GM19467 (cell line): ENCODE measurements at regions not wholly inside any gene's neighbourhood (a gene's known extent, or its start where the extent isn't known, plus 50 kb on each side); places are given as distances from the start of the nearest gene placed in this dataset.

Source experiments
- ATAC-seq: cut with Tn5 transposase; IDR thresholded peaks from one replicate; pipeline ENCODE4 v1.9.1; 2021; ENCODE audit warnings: mild to moderate bottlenecking, moderate library complexity; ENCODE audit not compliant: unreplicated experiment

DNA sequence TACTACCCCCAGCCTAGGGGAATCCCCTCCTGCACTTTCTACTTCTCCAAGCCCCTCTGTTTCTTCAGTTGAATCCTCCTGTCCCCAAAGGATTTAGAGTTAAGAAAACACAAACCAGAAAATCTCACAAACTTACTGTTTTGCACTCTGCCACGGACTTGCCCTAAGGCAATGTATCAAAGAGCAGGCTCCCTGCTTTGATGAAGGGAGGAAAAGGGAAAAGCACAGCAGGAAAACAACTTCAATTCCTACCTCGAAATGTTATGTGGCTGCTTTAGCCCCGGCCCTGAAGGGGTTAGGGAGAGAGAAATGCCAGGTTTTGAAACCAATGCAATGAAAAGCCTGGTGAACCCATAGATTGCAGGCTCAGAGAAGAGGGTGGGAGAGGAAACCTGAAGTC is 254.7 kb downstream of the MAN2A1 start:
- ATAC-seq = no peak

- ATAC-seq = no peak
Measured at GRCh38 chr5:109945097-109945678, 255.5 kb downstream of the MAN2A1 start.

DNA sequence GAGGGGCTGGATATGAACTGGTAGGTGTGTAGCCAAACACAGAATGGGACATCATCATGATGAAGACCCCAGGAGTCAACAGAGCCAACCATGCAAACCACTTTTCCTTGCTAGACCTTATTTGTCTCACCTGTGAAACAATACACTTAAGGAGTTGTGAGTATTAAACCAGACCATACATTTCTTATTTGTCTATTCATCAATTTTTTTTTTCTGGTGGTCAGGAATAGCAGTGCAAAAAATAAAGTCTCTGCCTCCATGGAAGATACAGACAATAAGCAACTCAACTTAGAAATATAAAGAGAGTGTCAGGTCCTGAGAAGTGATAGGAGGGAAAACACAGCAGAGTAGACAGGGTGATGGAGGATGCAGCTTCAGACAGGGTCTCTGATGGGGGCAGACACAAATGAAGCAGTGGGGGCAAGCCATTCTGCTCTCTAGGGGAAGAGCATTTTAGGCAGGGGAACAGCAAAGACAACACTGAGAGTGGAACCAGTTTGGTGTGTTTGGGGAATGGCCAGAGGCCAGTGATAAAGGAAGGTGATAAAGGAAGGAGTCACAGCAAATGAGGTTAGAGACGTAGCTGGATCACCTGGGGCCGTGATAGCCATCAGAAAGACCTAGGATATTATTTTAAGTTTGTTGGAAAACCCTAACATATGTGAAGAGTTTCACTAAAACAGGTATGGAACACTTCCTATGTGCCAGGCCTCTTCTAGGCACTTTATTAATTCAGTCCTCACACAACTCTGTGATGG is 256.2 kb downstream of the MAN2A1 start:
- no peak for ATAC-seq

- no peak for ATAC-seq
Measured at GRCh38 chr5:109946610-109947009, 256.9 kb downstream of the MAN2A1 start.

GRCh38 chr5:109947667-109948066 is 257.9 kb downstream of the MAN2A1 start:
- ATAC-seq = no peak

DNA sequence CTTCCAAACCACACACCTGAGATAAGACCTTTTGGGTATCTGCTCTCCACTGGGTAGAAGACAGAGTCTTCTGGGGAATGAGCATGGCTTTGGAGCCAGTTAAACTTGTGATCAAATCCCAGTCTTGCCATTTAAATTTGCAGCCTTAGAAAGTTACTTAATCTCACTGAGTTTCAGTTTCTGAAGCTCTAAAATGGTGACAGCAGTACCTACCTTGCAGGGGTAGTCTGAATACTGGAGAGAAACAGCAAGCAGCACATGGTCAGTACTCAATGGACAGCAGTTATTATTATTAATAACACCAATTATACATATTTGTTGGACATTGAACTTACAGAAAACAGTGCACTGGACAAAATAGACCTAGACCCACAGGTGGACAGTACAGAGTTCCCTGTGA is 260.9 kb downstream of the MAN2A1 start:
- no peak for ATAC-seq

DNA sequence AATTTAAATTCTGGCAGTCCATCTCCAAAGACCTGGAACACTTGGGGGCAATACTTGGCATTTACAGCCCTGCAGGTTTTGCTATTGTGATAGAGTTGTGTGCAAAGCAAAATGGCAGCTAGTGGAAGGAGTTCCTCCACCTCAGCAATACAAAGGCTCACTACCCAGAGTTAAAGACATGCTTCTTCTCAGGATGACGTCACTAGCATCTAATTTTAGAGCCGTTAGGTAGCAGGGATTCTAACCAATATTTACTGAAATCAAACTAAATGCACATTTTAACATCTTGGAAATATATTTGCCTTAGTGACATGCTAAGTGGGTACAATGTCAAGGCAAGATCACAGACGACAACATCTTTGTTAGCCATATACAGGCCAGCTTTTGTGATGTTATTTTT is 261.6 kb downstream of the MAN2A1 start:
- no peak for ATAC-seq

DNA sequence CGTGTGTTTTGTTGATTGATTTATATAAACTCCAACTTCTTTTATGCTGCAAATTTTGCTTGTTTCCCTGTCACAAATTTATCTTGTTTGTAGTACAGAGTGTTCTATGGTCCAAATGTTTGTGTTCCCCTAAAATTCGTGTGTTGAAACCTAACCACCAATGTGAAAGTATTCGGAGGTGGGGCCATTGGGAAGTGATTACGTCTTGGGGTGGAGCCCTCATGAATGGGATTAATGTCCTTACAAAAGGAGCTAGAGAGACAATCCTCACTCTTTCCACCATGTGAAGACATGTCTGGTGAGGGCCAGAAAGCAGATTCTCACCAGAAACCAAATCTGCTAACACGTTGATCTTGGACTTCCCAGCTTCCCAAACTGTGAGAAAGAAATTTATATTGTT is 262.0 kb downstream of the MAN2A1 start:
- no peak for ATAC-seq

DNA sequence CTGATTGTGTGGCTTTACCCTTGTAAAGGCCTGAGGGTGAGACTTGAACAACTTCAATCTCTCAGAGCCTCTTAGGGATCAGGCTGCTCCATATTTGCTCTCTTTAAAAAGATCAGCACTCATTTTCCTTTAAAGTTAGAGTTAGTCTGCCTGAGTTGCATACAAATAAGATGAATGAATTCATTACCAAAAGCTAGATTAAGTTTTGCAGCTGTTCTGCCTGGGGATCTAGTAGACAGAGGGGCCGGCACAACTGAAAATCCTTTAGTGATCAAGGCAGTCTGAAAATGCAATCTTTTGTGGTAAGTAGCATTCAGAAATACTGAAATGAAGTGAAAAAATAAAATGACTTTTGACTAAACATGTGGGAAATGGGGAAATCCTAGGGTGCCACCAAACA is 264.0 kb downstream of the MAN2A1 start:
- ATAC-seq = no peak

DNA sequence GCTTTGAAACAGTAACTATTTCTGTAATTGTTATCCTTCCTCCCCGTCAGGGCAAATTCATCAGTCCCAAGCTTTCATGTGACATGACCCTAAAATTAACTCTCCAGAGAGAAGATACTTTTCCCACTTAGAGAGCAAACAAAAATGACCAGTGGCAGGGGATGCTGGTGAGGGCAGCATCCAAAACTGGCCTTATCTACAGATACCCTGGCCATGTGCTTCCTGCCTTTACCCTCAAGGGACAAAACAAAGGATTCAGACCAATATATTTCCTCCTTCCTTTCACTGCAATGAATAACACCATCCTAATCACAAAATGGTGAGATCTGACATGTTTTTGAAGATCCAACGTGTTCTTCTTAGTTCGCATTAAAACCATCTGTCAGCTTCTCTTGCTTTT is 267.2 kb downstream of the MAN2A1 start:
- ATAC-seq = no peak

- no peak for ATAC-seq
Measured at GRCh38 chr5:109958082-109958481, 268.4 kb downstream of the MAN2A1 start.

DNA sequence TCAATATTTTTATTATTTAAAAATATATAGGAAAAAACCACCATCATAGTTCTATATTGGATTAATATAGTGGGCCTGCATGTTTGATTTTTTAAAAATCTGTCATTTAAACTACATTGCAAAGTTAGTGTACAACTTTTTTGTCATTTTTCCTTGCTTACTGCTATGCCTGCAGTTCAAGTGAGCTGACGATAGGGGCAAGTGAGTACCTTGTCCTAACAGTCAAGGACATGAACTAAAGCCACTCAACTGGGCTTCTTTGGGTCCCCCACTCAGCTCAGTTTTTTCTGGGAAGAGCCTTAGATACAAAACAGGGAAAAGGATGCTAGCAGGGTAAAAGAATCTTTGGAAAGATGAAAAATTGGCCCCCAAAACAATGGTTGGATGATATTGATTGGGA is 269.9 kb downstream of the MAN2A1 start:
- no peak for ATAC-seq

DNA sequence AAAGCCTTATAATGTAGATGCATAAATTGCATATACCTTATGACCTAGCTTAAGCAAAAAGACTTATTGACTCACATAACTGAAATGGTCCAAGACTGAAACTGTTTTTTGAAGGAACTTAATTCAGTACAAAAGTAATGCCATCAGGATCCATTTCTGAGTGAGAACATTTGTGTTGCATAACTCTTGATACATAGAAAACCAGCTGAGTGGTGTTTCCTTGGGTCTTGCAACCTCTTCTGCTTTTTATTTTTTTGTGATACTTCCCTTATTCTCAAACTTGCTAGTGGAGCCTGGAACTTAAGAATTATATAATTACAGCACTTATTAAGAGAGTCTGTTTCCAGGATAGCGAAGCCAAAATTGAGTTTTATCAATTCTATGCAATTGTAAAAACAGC is 272.0 kb downstream of the MAN2A1 start:
- ATAC-seq = no peak

DNA sequence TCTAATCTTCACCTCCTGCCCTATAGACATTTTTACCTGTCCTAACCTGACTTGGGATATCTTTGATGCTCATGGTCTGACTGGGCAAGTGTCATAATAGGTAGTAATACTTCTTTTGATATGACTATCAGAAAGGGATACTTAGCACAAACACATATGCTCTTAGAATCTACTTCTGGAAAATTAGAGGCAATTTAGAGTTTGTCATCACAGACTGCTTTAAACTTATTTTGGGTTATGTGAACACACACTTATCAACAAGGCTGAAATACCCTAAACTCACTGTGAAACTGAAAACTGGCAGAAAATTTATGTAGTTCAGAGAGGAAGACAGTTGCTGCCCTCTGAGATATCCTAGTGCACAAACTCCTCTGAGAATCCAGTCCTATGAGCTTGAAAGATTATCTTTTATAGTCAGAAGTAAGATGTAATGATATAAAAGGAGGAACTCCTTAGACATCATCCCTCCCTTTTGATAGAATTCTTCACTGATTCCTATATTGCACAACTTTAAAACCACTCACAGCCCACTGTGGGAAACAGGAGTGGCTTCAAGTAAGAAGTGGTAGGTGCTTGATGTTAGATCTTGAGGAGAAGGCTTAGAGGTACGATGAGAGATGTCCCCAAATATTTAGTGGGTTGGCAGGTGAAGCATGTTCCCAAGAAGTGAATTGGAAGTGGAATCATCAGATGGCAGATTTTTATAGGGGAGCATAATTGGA is 273.3 kb downstream of the MAN2A1 start:
- no peak for ATAC-seq

DNA sequence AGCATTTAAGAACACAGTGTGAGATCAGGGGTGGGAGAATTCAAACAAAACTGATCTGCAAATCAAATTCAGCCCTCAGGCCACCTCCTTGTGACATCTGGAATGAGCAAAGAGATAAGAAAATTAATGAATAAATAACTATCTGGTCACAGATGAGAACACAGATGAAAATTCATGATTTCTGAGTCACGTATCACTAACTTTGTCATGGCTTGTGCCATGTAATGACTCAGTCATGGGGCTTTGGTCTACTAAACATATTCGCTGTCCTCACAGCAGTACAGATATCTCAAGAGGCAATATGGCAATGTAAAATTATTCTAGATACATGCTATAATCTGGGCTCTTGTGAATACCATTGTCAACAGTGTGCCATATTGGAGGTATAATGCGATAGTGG is 274.4 kb downstream of the MAN2A1 start:
- no peak for ATAC-seq

DNA sequence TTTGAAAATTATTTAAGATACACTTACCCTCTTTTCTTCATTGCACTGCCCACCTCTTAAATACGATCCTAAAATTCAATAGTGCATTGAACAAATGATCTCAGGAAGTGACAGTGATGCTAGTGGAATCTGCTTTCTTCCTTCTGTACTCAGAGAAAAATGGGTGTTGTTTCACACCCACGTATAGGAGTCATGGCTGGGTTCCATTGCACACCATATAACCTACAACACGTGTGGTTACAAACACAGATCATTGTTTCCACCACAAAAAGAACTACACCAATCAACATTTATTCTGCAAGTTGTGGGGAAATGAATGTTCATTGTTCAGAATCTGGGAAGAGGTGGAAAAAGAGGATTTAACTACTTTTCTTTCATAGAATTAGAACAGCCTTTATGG is 275.9 kb downstream of the MAN2A1 start:
- ATAC-seq = no peak

- no peak for ATAC-seq
Measured at GRCh38 chr5:109971968-109972367, 282.2 kb downstream of the MAN2A1 start.

DNA sequence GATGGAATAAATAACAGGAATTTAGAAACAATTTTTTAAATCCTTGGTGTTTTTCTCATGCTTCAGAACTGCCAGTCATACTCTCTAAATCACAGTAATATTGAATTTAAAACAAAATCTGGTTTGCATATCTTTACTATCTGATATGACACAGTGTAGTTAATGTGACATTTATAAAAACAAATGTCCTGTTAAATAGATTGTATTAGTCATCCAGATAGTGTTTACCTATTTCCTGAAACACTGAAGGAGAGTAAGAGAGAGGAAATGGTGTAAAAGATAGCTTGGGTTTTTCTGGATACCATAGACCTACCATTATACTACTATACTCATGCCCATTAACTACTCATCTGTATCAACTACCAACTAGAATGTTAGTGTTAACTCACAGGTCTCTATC is 292.3 kb downstream of the MAN2A1 start:
- no peak for ATAC-seq

GRCh38 chr5:109982966-109983534 is 293.3 kb downstream of the MAN2A1 start:
- ATAC-seq = no peak

GRCh38 chr5:109986726-109987125 is 297.0 kb downstream of the MAN2A1 start:
- ATAC-seq = no peak

GRCh38 chr5:109987355-109987754 is 297.6 kb downstream of the MAN2A1 start:
- no peak for ATAC-seq

DNA sequence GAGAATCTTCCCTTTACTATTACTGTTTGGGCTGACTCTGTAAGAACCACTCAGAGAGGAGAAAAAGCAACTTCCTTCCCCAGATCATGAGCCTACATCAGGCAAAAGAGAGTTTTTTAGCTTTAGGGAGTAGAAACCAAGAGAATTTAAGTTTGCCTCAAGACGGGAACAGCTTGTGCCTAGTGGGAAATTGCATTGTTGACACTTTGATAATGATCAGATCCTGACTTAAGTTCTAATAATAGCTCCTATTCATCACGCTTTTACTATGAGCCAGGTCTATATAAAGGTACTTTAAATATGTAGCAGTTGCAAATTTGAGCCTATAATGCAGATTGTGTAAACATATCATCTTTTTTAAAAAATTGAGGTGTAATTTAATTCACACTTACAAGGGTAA is 298.2 kb downstream of the MAN2A1 start:
- ATAC-seq = no peak
